GM23338 (cell line): ENCODE measurements at regions not wholly inside any gene's neighbourhood (a gene's known extent, or its start where the extent isn't known, plus 50 kb on each side); places are given as distances from the start of the nearest gene placed in this dataset.

Experiments
- ATAC-seq: fragments of 200-7000 bp; cut with Tn5 transposase; 3 replicates; pipeline ENCODE4 v1.9.1; 2020
- DNase-seq: peaks from one replicate; pipeline ENCODE4 v3.0.0-alpha.2; 2015; ENCODE audit warnings: low spot score
- H2AFZ ChIP-seq: fragments of 200-600 bp; sonication (generic); 2 replicates; pipeline ENCODE4 v1.8.0; 2016; ENCODE audit warnings: antibody characterized with exemption, mild to moderate bottlenecking, moderate library complexity
- H3F3A ChIP-seq: fragments of 200-600 bp; sonication (generic); replicated peaks from 2 replicates; pipeline ENCODE4 v1.8.0; 2017; ENCODE audit warnings: antibody characterized with exemption, mixed run types, low read depth
- H3K27ac ChIP-seq: fragments of 200-600 bp; sonication (generic); 2 replicates; pipeline ENCODE4 v1.6.1; 2016; ENCODE audit warnings: low read depth
- H3K27me3 ChIP-seq: fragments of 200-600 bp; sonication (generic); 2 replicates; pipeline ENCODE4 v1.8.0; 2016; ENCODE audit warnings: mild to moderate bottlenecking, mixed run types, moderate library complexity; ENCODE audit not compliant: insufficient read depth
- H3K36me3 ChIP-seq: fragments of 200-600 bp; sonication (generic); 2 replicates; pipeline ENCODE4 v1.8.0; 2016; ENCODE audit warnings: mild to moderate bottlenecking; ENCODE audit not compliant: insufficient read depth
- H3K4me1 ChIP-seq: fragments of 200-600 bp; sonication (generic); 2 replicates; pipeline ENCODE4 v1.8.0; 2016; ENCODE audit warnings: mild to moderate bottlenecking, moderate library complexity; ENCODE audit not compliant: insufficient read depth
- H3K4me2 ChIP-seq: fragments of 200-600 bp; sonication (generic); 2 replicates; pipeline ENCODE4 v1.7.1; 2017; ENCODE audit warnings: mixed run types
- H3K4me3 ChIP-seq: fragments of 200-600 bp; sonication (generic); 2 replicates; pipeline ENCODE4 v1.6.1; 2016; ENCODE audit warnings: mixed run types
- H3K79me2 ChIP-seq: fragments of 200-600 bp; sonication (generic); replicated peaks from 2 replicates; pipeline ENCODE4 v1.8.0; 2017; ENCODE audit warnings: mild to moderate bottlenecking; ENCODE audit not compliant: insufficient read depth
- H3K9me2 ChIP-seq: fragments of 200-600 bp; sonication (generic); 2 replicates; pipeline ENCODE4 v1.8.0; 2017; ENCODE audit not compliant: insufficient read depth
- H4K20me1 ChIP-seq: fragments of 200-600 bp; sonication (generic); replicated peaks from 2 replicates; pipeline ENCODE4 v1.8.0; 2017; ENCODE audit warnings: mild to moderate bottlenecking; ENCODE audit not compliant: insufficient read depth
- H3K27ac Mint-ChIP-seq: 2 replicates; pipeline ENCODE4 v1.8.0; 2020; ENCODE audit warnings: inconsistent platforms, mild to moderate bottlenecking, moderate library complexity, mixed read lengths
- H3K27me3 Mint-ChIP-seq: 3 replicates; pipeline ENCODE4 v1.8.0; 2022; ENCODE audit warnings: low read depth, mild to moderate bottlenecking, moderate library complexity, mixed read lengths, inconsistent platforms; ENCODE audit not compliant: insufficient read depth, poor library complexity
- H3K36me3 Mint-ChIP-seq: 3 replicates; pipeline ENCODE4 v1.8.0; 2021; ENCODE audit warnings: low read depth, mild to moderate bottlenecking, inconsistent platforms, moderate library complexity, mixed read lengths
- H3K4me1 Mint-ChIP-seq: 3 replicates; pipeline ENCODE4 v1.8.0; 2020; ENCODE audit warnings: mild to moderate bottlenecking, inconsistent platforms, mixed read lengths
- H3K4me3 Mint-ChIP-seq: 3 replicates; pipeline ENCODE4 v1.8.0; 2021; ENCODE audit warnings: moderate library complexity, mild to moderate bottlenecking, inconsistent platforms, mixed read lengths
- H3K9me3 Mint-ChIP-seq: 3 replicates; pipeline ENCODE4 v1.8.0; 2020; ENCODE audit warnings: moderate library complexity, mild to moderate bottlenecking, inconsistent platforms, mixed read lengths
- CREB1 ChIP-seq: fragments of 250-450 bp; sonication (Bioruptor Pico); IDR thresholded peaks from 2 replicates; pipeline ENCODE4 v1.5.0; 2020; ENCODE audit warnings: low read depth, mild to moderate bottlenecking, moderate library complexity
- EZH2 ChIP-seq: fragments of 200-600 bp; sonication (generic); IDR thresholded peaks from one replicate; pipeline ENCODE4 v1.8.0; 2017; ENCODE audit warnings: antibody characterized with exemption, mild to moderate bottlenecking, low read depth; ENCODE audit not compliant: unreplicated experiment
- EZH2phosphoT487 ChIP-seq: fragments of 200-600 bp; sonication (generic); IDR thresholded peaks from one replicate; pipeline ENCODE4 v1.8.1; 2018; ENCODE audit warnings: antibody characterized with exemption; ENCODE audit not compliant: unreplicated experiment
- JUNB ChIP-seq: IDR thresholded peaks from one replicate; pipeline ENCODE4 v1.6.1; 2016; ENCODE audit warnings: antibody characterized with exemption; ENCODE audit not compliant: unreplicated experiment
- NANOG ChIP-seq: IDR thresholded peaks from 2 replicates; pipeline ENCODE4 v1.6.1; 2016; ENCODE audit warnings: antibody characterized with exemption, borderline replicate concordance
- POLR2AphosphoS5 ChIP-seq: IDR thresholded peaks from 2 replicates; pipeline ENCODE4 v1.6.1; 2016; ENCODE audit warnings: antibody characterized with exemption, low read depth
- ZNF114 ChIP-seq: fragments of 250-450 bp; sonication (Bioruptor Pico); IDR thresholded peaks from 2 replicates; pipeline ENCODE4 v1.5.0; 2020; ENCODE audit warnings: mild to moderate bottlenecking, moderate library complexity
- ZNF331 ChIP-seq: fragments of 250-450 bp; sonication (Bioruptor Pico); IDR thresholded peaks from 2 replicates; pipeline ENCODE4 v1.5.0; 2020; ENCODE audit warnings: low read depth, mild to moderate bottlenecking, moderate library complexity
- TF ChIP-seq, protein P1 (sequence below): IDR thresholded peaks from one replicate; pipeline ENCODE4 v1.6.1; 2018; ENCODE audit warnings: antibody characterized with exemption; ENCODE audit not compliant: unreplicated experiment
- TF ChIP-seq, protein P2 (sequence below): IDR thresholded peaks from 2 replicates; pipeline ENCODE4 v1.6.1; 2016; ENCODE audit warnings: antibody characterized with exemption

GRCh38 chr5:38755181-38755580 is 90.6 kb upstream of the OSMR start (continued):
- TF ChIP-seq, protein P1, sequence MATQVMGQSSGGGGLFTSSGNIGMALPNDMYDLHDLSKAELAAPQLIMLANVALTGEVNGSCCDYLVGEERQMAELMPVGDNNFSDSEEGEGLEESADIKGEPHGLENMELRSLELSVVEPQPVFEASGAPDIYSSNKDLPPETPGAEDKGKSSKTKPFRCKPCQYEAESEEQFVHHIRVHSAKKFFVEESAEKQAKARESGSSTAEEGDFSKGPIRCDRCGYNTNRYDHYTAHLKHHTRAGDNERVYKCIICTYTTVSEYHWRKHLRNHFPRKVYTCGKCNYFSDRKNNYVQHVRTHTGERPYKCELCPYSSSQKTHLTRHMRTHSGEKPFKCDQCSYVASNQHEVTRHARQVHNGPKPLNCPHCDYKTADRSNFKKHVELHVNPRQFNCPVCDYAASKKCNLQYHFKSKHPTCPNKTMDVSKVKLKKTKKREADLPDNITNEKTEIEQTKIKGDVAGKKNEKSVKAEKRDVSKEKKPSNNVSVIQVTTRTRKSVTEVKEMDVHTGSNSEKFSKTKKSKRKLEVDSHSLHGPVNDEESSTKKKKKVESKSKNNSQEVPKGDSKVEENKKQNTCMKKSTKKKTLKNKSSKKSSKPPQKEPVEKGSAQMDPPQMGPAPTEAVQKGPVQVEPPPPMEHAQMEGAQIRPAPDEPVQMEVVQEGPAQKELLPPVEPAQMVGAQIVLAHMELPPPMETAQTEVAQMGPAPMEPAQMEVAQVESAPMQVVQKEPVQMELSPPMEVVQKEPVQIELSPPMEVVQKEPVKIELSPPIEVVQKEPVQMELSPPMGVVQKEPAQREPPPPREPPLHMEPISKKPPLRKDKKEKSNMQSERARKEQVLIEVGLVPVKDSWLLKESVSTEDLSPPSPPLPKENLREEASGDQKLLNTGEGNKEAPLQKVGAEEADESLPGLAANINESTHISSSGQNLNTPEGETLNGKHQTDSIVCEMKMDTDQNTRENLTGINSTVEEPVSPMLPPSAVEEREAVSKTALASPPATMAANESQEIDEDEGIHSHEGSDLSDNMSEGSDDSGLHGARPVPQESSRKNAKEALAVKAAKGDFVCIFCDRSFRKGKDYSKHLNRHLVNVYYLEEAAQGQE = no peak
- TF ChIP-seq POLR2AphosphoS5 = no peak
- TF ChIP-seq, protein P2, sequence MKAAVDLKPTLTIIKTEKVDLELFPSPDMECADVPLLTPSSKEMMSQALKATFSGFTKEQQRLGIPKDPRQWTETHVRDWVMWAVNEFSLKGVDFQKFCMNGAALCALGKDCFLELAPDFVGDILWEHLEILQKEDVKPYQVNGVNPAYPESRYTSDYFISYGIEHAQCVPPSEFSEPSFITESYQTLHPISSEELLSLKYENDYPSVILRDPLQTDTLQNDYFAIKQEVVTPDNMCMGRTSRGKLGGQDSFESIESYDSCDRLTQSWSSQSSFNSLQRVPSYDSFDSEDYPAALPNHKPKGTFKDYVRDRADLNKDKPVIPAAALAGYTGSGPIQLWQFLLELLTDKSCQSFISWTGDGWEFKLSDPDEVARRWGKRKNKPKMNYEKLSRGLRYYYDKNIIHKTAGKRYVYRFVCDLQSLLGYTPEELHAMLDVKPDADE = no peak

GRCh38 chr5:38756068-38756467 is 89.7 kb upstream of the OSMR start:
- H3K27me3 Mint-ChIP-seq = no peaks in the 10 kb centered on the region
- no peaks in the 10 kb centered on the region for H3K79me2 ChIP-seq
- H3K27ac Mint-ChIP-seq = no peak overlapping the region
- H3K27ac ChIP-seq = no peak overlapping the region
- H3F3A ChIP-seq = no peaks in the 10 kb centered on the region
- H3K4me3 ChIP-seq = no peak overlapping the region
- no peak overlapping the region for H3K4me2 ChIP-seq
- H3K4me3 Mint-ChIP-seq = no peak overlapping the region
- no peak overlapping the region for H2AFZ ChIP-seq
- H3K9me2 ChIP-seq = no peaks in the 10 kb centered on the region
- H3K4me1 ChIP-seq = no peaks in the 10 kb centered on the region
- ATAC-seq (no peak), DNase-seq (no peak)
- no peaks in the 10 kb centered on the region for H4K20me1 ChIP-seq
- H3K36me3 ChIP-seq = no peaks in the 10 kb centered on the region
- no peaks in the 10 kb centered on the region for H3K27me3 ChIP-seq
- H3K4me1 Mint-ChIP-seq = no peaks in the 10 kb centered on the region
- H3K36me3 Mint-ChIP-seq = no peaks in the 10 kb centered on the region
- H3K9me3 Mint-ChIP-seq = no peaks in the 10 kb centered on the region
- TF ChIP-seq EZH2 (no peak), CREB1 (CRISPR knock-in tag) (no peak), POLR2AphosphoS5 (no peak), EZH2phosphoT487 (no peak), ZNF331 (CRISPR knock-in tag) (no peak), NANOG (no peak), JUNB (no peak), ZNF114 (CRISPR knock-in tag) (no peak)
- TF ChIP-seq, protein P2 = no peak
- TF ChIP-seq, protein P1 = no peak
